Endothelial cell of umbilical vein (primary cell): ENCODE measurements at regions not wholly inside any gene's neighbourhood (a gene's known extent, or its start where the extent isn't known, plus 50 kb on each side); places are given as distances from the start of the nearest gene placed in this dataset.

ENCODE experiments used
- BruUV-seq: library from RNA; stranded (reverse); fragments of 400-500 nt; replicated peaks from 2 replicates; lab custom pipeline; 2021; lab: Mats Ljungman, UMichigan
- CTCF ChIA-PET: fragments of 300-600, 350-600 bp; sonication (Branson Sonifier 250); formaldehyde crosslinking; loops from one replicate; lab custom pipeline; 2021; ENCODE audit warnings: antibody characterized with exemption, inconsistent platforms; lab: Charles Lee
- POLR2A ChIA-PET: fragments of 300-600, 350-600 bp; sonication (Branson Sonifier 250); formaldehyde crosslinking; loops from one replicate; lab custom pipeline; 2021; ENCODE audit warnings: antibody characterized with exemption, inconsistent platforms; lab: Charles Lee
- DNase-seq: peaks from one replicate; pipeline ENCODE4 v3.0.0-alpha.2; 2011; ENCODE audit warnings: low read depth, low spot score
- FAIRE-seq: peaks from 2 replicates; lab custom pipeline; 2011; peaks lifted over from hg19 to GRCh38; lab: Jason Lieb, UNC
- H2AFZ ChIP-seq: 2 replicates; pipeline ENCODE4 v1.6.0; 2012; ENCODE audit warnings: low read depth, low read length, control low read depth, inconsistent platforms
- H3K27ac ChIP-seq: 2 replicates; pipeline ENCODE4 v1.5.1; 2011; ENCODE audit warnings: low read depth, mild to moderate bottlenecking, control low read depth, low read length, moderate library complexity; ENCODE audit not compliant: insufficient read depth
- H3K27me3 ChIP-seq, 2 experiments: 2 replicates each; pipeline versions ENCODE4 v1.6.0 to v1.6.1; 2011; ENCODE audit warnings: low read length in 2 of 2, mixed read lengths in 1 of 2; ENCODE audit not compliant: control insufficient read depth in 2 of 2, insufficient read depth in 2 of 2
- H3K36me3 ChIP-seq, 2 experiments: 2 replicates in 1 of 2; 3 replicates in 1 of 2; pipeline ENCODE4 v1.5.1; 2011; ENCODE audit warnings: low read length in 2 of 2, mild to moderate bottlenecking in 1 of 2, moderate library complexity in 1 of 2; ENCODE audit not compliant: control insufficient read depth in 2 of 2, insufficient read depth in 2 of 2; ENCODE audit errors: extremely low read depth in 1 of 2
- H3K4me1 ChIP-seq: 3 replicates; pipeline ENCODE4 v1.5.1; 2011; ENCODE audit warnings: mild to moderate bottlenecking, low read length; ENCODE audit not compliant: control insufficient read depth, insufficient read depth; ENCODE audit errors: extremely low read depth
- H3K4me2 ChIP-seq: 2 replicates; pipeline ENCODE4 v1.6.1; 2011; ENCODE audit warnings: low read length, control low read depth, mixed read lengths; ENCODE audit not compliant: insufficient read depth
- H3K4me3 ChIP-seq, 3 experiments: fragments of 200-600 bp in 1 of 3; sonication (generic), shearing (Covaris generic) in 1 of 3; replicated peaks in 1 of 3; 2 replicates each; pipeline ENCODE4 v1.5.1; 2011 to 2016; ENCODE audit warnings: control low read depth in 3 of 3, low read length in 3 of 3, mild to moderate bottlenecking in 2 of 3, inconsistent platforms in 1 of 3, low read depth in 1 of 3, moderate library complexity in 1 of 3; ENCODE audit not compliant: insufficient read depth in 1 of 3
- H3K79me2 ChIP-seq: 2 replicates; pipeline ENCODE4 v1.6.0; 2012; ENCODE audit warnings: low read length, inconsistent platforms; ENCODE audit not compliant: control insufficient read depth, insufficient read depth
- H3K9ac ChIP-seq: replicated peaks from 2 replicates; pipeline ENCODE3; 2011; ENCODE audit warnings: low read length, control low read depth; ENCODE audit not compliant: insufficient read depth; ENCODE audit errors: extremely low read depth
- H3K9me1 ChIP-seq: replicated peaks from 3 replicates; pipeline ENCODE4 v1.6.0; 2011; ENCODE audit warnings: mild to moderate bottlenecking, low read length; ENCODE audit not compliant: control insufficient read depth, insufficient read depth; ENCODE audit errors: extremely low read depth
- H3K9me3 ChIP-seq: replicated peaks from 2 replicates; pipeline ENCODE4 v1.5.1; 2012; ENCODE audit warnings: low read length, inconsistent platforms; ENCODE audit not compliant: control insufficient read depth, insufficient read depth
- H4K20me1 ChIP-seq: replicated peaks from 2 replicates; pipeline ENCODE3; 2011; ENCODE audit warnings: mild to moderate bottlenecking, low read length; ENCODE audit not compliant: control insufficient read depth, insufficient read depth; ENCODE audit errors: extremely low read depth
- CTCF ChIP-seq, 2 donors: IDR thresholded peaks; 1 replicate in 1 of 2; 2 replicates in 1 of 2; pipeline ENCODE4 v1.5.1; 2011; ENCODE audit warnings: low read length in 2 of 2, mild to moderate bottlenecking in 2 of 2, moderate library complexity in 2 of 2, control low read depth in 1 of 2, inconsistent platforms in 1 of 2, low read depth in 1 of 2; ENCODE audit not compliant: insufficient read depth in 1 of 2; ENCODE audit errors: extremely low read depth in 1 of 2
- EZH2 ChIP-seq: IDR thresholded peaks from 2 replicates; pipeline ENCODE4 v1.6.1; 2012; ENCODE audit warnings: borderline replicate concordance, low read depth, mild to moderate bottlenecking, moderate library complexity, low read length, inconsistent platforms; ENCODE audit not compliant: severe bottlenecking
- FOS ChIP-seq: IDR thresholded peaks from 2 replicates; pipeline ENCODE4 v1.6.1; 2011; ENCODE audit warnings: mild to moderate bottlenecking, low read length, moderate library complexity, borderline replicate concordance; ENCODE audit not compliant: insufficient read depth
- GATA2 ChIP-seq: IDR thresholded peaks from 2 replicates; pipeline ENCODE4 v1.7.0; 2011; ENCODE audit warnings: low read depth, mild to moderate bottlenecking, moderate library complexity, mixed read lengths, low read length; ENCODE audit not compliant: insufficient read length, insufficient read depth
- JUN ChIP-seq: IDR thresholded peaks from 2 replicates; pipeline ENCODE4 v1.6.1; 2011; ENCODE audit warnings: borderline replicate concordance, low read depth; ENCODE audit not compliant: insufficient read length, insufficient read depth
- MAX ChIP-seq: IDR thresholded peaks from 2 replicates; pipeline ENCODE4 v1.6.1; 2011; ENCODE audit not compliant: insufficient read depth, insufficient read length
- MYC ChIP-seq: IDR thresholded peaks from one replicate; pipeline ENCODE4 v1.6.1; 2011; ENCODE audit warnings: mild to moderate bottlenecking, low read depth, low read length
- POLR2A ChIP-seq: IDR thresholded peaks from 2 replicates; pipeline ENCODE4 v1.6.1; 2012; ENCODE audit warnings: low read depth, mild to moderate bottlenecking, control low read depth, low read length
- POLR2AphosphoS5 ChIP-seq: IDR thresholded peaks from 2 replicates; pipeline ENCODE4 v1.6.1; 2012; ENCODE audit warnings: low read depth, mild to moderate bottlenecking, control low read depth, low read length, moderate library complexity; ENCODE audit not compliant: insufficient read depth
- dilution Hi-C: fragments of 300-500 bp; cut with MboI; formaldehyde crosslinking; loops from one replicate; pipeline ENCODE4 v1.15.0; 2019; ENCODE audit warnings: low sequenced_read_pairs; ENCODE audit not compliant: extremely low pct_ligation_motif_present
- intact Hi-C: fragments of 100-400 bp; cut with micrococcal nuclease; formaldehyde crosslinking; loops from one replicate; pipeline ENCODE4 v1.10.0; 2022

GRCh38 chr6:159399751-159400221, 230.6 kb downstream of the FNDC1 start:
- FAIRE-seq (no peak), DNase-seq (no peak)
- H3K27me3 ChIP-seq = no peaks in the 10 kb centered on the region
- H3K9me3 ChIP-seq = no peaks in the 10 kb centered on the region
- intact Hi-C loops (no loop called here), dilution Hi-C loops (no loop called here)
- H3K9me1 ChIP-seq = no peaks in the 10 kb centered on the region
- no TSS peak for BruUV-seq
- H3K36me3 ChIP-seq = no peaks in the 10 kb centered on the region
- no peaks in the 10 kb centered on the region for H3K4me1 ChIP-seq
- H3K4me3 ChIP-seq = no peak overlapping the region
- TF ChIP-seq MAX (no peak), POLR2AphosphoS5 (no peak), FOS (no peak), POLR2A (no peak), GATA2 (no peak), MYC (no peak), JUN (no peak), CTCF (IDR thresholded peaks at IDR 0.05; ENCODE audit: extremely low read depth in 1 of 2, insufficient read depth in 1 of 2, low read depth in 1 of 2, low read length in 2 of 2) (no peak), EZH2 (no peak)
- CTCF ChIA-PET = no interaction called here
- H3K27ac ChIP-seq = no peak overlapping the region
- POLR2A ChIA-PET = no interaction called here
- no peak overlapping the region for H3K4me2 ChIP-seq
- no peaks in the 10 kb centered on the region for H4K20me1 ChIP-seq
- H3K79me2 ChIP-seq = no peaks in the 10 kb centered on the region
- H3K9ac ChIP-seq = no peak overlapping the region
- no peak overlapping the region for H2AFZ ChIP-seq
